ENCODE measurements at regions not wholly inside any gene's neighbourhood (a gene's known extent, or its start where the extent isn't known, plus 50 kb on each side); places are given as distances from the start of the nearest gene placed in this dataset.

GRCh38 chr22:48973694-48974041, 854.0 kb downstream of the BRD1 start:
- no peak for TF ChIP-seq CTCF (IDR thresholded peaks at IDR 0.05; ENCODE audit: control insufficient read depth, insufficient read depth, low read depth, low read length, missing control alignments)
- no peak for DNase-seq (ENCODE audit: low read depth)
- H3K4me3 ChIP-seq (ENCODE audit: control insufficient read depth, low read depth, low read length): no peak overlapping the region

GRCh38 chr22:48972979-48973693, 854.5 kb downstream of the BRD1 start:
- DNase-seq (ENCODE audit: low read depth): no peak
- TF ChIP-seq CTCF (IDR thresholded peaks at IDR 0.05; ENCODE audit: control insufficient read depth, insufficient read depth, low read depth, low read length, missing control alignments): no peak
- no peak overlapping the region for H3K4me3 ChIP-seq (ENCODE audit: control insufficient read depth, low read depth, low read length)

GRCh38 chr22:48968201-48968959, 859.3 kb downstream of the BRD1 start:
- TF ChIP-seq CTCF (IDR thresholded peaks at IDR 0.05; ENCODE audit: control insufficient read depth, insufficient read depth, low read depth, low read length, missing control alignments): no peak
- DNase-seq (ENCODE audit: low read depth): no peak

GRCh38 chr22:48963405-48963804, 864.3 kb downstream of the BRD1 start:
- DNase-seq (ENCODE audit: low read depth): no peak

More at GRCh38 chr22:48968201-48968959, 859.3 kb downstream of the BRD1 start:
- H3K4me3 ChIP-seq (ENCODE audit: control insufficient read depth, low read depth, low read length): no peak overlapping the region

GRCh38 chr22:48961705-48962104, 866.0 kb downstream of the BRD1 start:
- no peak for DNase-seq (ENCODE audit: low read depth)
- TF ChIP-seq CTCF (IDR thresholded peaks at IDR 0.05; ENCODE audit: control insufficient read depth, insufficient read depth, low read depth, low read length, missing control alignments): no peak

More at GRCh38 chr22:48963405-48963804, 864.3 kb downstream of the BRD1 start:
- TF ChIP-seq CTCF (IDR thresholded peaks at IDR 0.05; ENCODE audit: control insufficient read depth, insufficient read depth, low read depth, low read length, missing control alignments): no peak
- H3K4me3 ChIP-seq (ENCODE audit: control insufficient read depth, low read depth, low read length): no peak overlapping the region

GRCh38 chr22:48960980-48961660, 866.6 kb downstream of the BRD1 start:
- no peak overlapping the region for H3K4me3 ChIP-seq (ENCODE audit: control insufficient read depth, low read depth, low read length)
- DNase-seq (ENCODE audit: low read depth): no peak
- no peak for TF ChIP-seq CTCF (IDR thresholded peaks at IDR 0.05; ENCODE audit: control insufficient read depth, insufficient read depth, low read depth, low read length, missing control alignments)

More at GRCh38 chr22:48961705-48962104, 866.0 kb downstream of the BRD1 start:
- no peak overlapping the region for H3K4me3 ChIP-seq (ENCODE audit: control insufficient read depth, low read depth, low read length)

Measured in AG09309 (cell line).